ENCODE measurements at regions not wholly inside any gene's neighbourhood (a gene's known extent, or its start where the extent isn't known, plus 50 kb on each side); places are given as distances from the start of the nearest gene placed in this dataset.
"Not testable (repeated sequence)": the region's sequence is repeated elsewhere in the genome, so short reads cannot be mapped to it uniquely, and the experiment has no call there.

GRCh38 chr17:33572615-33573014, 279.5 kb upstream of the ASIC2 start:
- in situ Hi-C loops (cut with HindIII; ENCODE audit: low pct_unique_long_range_greater_than_20kb, low sequenced_read_pairs) = no loop called here
- no peak for DNase-seq (ENCODE audit: low read depth, low spot score)

GRCh38 chr17:33574942-33575445, 281.9 kb upstream of the ASIC2 start:
- in situ Hi-C loops (cut with HindIII; ENCODE audit: low pct_unique_long_range_greater_than_20kb, low sequenced_read_pairs) = no loop called here

DNA sequence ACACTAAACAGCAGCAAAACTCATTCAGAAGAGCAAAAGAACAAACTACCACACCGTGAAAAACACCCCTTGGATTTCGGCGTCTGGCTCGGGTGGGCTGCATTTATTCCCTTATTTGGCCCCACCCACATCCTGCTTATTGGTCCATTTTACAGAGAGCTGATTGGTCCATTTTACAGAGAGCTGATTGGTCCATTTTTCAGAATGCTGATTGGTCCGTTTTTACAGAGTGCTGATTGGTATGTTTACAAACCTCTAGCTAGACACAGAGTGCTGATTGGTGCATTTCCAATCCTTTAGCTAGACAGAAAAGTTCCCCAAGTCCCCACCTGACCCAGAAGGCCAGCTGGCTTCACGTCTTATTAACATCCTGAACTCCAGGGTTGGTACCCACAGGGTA, 286.6 kb upstream of the ASIC2 start:
- DNase-seq (ENCODE audit: low read depth, low spot score) = peak; percentile 4
- in situ Hi-C loops (cut with HindIII; ENCODE audit: low pct_unique_long_range_greater_than_20kb, low sequenced_read_pairs) = not testable (repeated sequence)

More at GRCh38 chr17:33574942-33575445, 281.9 kb upstream of the ASIC2 start:
- peak; percentile 27 for DNase-seq (ENCODE audit: low read depth, low spot score)

DNA sequence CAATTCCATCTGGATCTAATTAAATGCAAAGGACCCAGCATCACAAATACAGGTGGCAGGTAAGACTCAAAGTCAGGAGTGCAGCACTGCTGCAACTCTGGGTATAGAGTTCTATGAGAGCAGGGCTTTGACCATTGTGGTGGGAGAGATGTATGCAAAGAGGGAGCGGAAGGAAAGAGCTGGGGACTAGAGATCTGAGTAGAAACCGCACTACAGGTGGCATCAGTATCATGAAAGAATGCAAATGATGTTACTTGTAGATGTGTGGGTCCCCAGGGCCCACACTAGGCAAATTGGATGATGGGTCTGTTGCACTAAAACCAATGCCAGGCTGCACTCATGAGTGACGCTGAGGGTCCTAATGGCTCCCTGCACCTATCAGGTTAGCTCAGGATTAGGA, 287.1 kb upstream of the ASIC2 start:
- DNase-seq (ENCODE audit: low read depth, low spot score) = no peak
- in situ Hi-C loops (cut with HindIII; ENCODE audit: low pct_unique_long_range_greater_than_20kb, low sequenced_read_pairs) = no loop called here

DNA sequence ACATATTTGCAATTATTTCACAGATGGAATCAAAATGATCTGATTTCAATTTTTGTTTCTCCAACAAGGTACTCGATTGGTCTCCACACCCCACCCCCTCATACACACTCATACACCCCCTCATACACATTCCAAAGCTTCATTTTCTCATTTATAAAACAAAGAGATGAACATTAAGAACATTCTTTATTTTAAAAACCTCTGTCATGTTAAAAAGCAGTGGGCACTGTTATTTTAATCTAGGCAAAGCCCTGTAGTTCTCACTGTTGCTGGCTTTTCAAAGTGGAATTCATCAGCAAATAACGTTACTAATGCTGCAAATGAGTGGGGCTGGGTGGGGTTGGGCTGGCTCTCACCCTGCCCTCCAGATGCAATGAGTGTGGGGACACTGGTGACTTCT, 289.6 kb upstream of the ASIC2 start:
- in situ Hi-C loops (cut with HindIII; ENCODE audit: low pct_unique_long_range_greater_than_20kb, low sequenced_read_pairs) = no loop called here
- no peak for DNase-seq (ENCODE audit: low read depth, low spot score)

GRCh38 chr17:33583518-33584417, 290.7 kb upstream of the ASIC2 start:
- DNase-seq (ENCODE audit: low read depth, low spot score) = no peak
- in situ Hi-C loops (cut with HindIII; ENCODE audit: low pct_unique_long_range_greater_than_20kb, low sequenced_read_pairs) = no loop called here

- no peak for DNase-seq (ENCODE audit: low read depth, low spot score)
- in situ Hi-C loops (cut with HindIII; ENCODE audit: low pct_unique_long_range_greater_than_20kb, low sequenced_read_pairs) = no loop called here
Measured at GRCh38 chr17:33593991-33594390, 300.9 kb upstream of the ASIC2 start.

- in situ Hi-C loops (cut with HindIII; ENCODE audit: low pct_unique_long_range_greater_than_20kb, low sequenced_read_pairs) = no loop called here
- no peak for DNase-seq (ENCODE audit: low read depth, low spot score)
Measured at GRCh38 chr17:33595828-33596227, 302.7 kb upstream of the ASIC2 start.

GRCh38 chr17:33596899-33597298, 303.8 kb upstream of the ASIC2 start:
- no peak for DNase-seq (ENCODE audit: low read depth, low spot score)
- in situ Hi-C loops (cut with HindIII; ENCODE audit: low pct_unique_long_range_greater_than_20kb, low sequenced_read_pairs) = no loop called here

DNA sequence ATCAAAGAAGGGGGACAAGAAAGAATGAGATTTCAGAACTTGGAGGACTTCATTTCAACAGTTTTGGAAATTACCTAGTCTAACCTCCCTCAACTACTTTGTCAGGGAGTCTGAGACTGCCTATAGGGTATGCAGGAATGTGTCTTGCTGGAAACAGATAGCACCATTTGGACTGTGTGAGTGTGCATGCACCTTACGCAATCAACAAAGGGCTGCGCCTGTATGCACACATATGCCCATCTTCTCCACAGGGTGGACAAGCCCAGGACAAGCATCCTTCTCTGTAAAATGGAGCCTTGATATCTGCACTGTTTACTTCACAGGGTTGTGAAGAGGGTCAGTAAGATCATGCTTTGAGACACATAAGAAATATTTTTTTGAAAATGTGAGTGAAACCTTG, 305.7 kb upstream of the ASIC2 start:
- in situ Hi-C loops (cut with HindIII; ENCODE audit: low pct_unique_long_range_greater_than_20kb, low sequenced_read_pairs) = no loop called here
- DNase-seq (ENCODE audit: low read depth, low spot score) = no peak

GRCh38 chr17:33602981-33603380, 309.9 kb upstream of the ASIC2 start:
- in situ Hi-C loops (cut with HindIII; ENCODE audit: low pct_unique_long_range_greater_than_20kb, low sequenced_read_pairs) = no loop called here
- DNase-seq (ENCODE audit: low read depth, low spot score) = no peak

DNA sequence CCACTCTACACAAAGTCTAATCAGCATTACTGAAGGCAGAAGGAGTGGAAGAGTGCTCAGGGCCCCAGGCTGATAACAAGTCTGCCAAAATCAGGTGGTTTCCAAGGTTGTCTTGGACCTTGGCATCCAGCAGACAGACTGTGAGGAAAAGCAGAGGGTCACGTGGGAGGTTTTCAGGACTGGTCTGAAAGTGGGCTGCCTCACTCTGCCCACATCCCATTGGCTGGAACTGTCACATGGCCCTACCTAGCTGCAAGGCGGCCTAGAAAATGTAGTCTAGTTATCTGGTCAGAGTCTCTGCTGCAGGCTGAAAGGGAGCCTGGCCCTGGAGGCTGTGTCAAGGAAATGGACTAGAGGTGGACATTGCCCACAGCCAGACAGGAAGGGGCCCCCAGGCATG, 310.7 kb upstream of the ASIC2 start:
- no peak for DNase-seq (ENCODE audit: low read depth, low spot score)
- in situ Hi-C loops (cut with HindIII; ENCODE audit: low pct_unique_long_range_greater_than_20kb, low sequenced_read_pairs) = no loop called here

- in situ Hi-C loops (cut with HindIII; ENCODE audit: low pct_unique_long_range_greater_than_20kb, low sequenced_read_pairs) = no loop called here
- DNase-seq (ENCODE audit: low read depth, low spot score) = no peak
Measured at GRCh38 chr17:33611532-33611931, 318.4 kb upstream of the ASIC2 start.

- DNase-seq (ENCODE audit: low read depth, low spot score) = no peak
- in situ Hi-C loops (cut with HindIII; ENCODE audit: low pct_unique_long_range_greater_than_20kb, low sequenced_read_pairs) = no loop called here
Measured at GRCh38 chr17:33615861-33616260, 322.8 kb upstream of the ASIC2 start.

GRCh38 chr17:33623841-33624240, 330.7 kb upstream of the ASIC2 start:
- in situ Hi-C loops (cut with HindIII; ENCODE audit: low pct_unique_long_range_greater_than_20kb, low sequenced_read_pairs) = no loop called here
- no peak for DNase-seq (ENCODE audit: low read depth, low spot score)

- in situ Hi-C loops (cut with HindIII; ENCODE audit: low pct_unique_long_range_greater_than_20kb, low sequenced_read_pairs) = no loop called here
Measured at GRCh38 chr17:33628500-33629346, 335.6 kb upstream of the ASIC2 start.

DNA sequence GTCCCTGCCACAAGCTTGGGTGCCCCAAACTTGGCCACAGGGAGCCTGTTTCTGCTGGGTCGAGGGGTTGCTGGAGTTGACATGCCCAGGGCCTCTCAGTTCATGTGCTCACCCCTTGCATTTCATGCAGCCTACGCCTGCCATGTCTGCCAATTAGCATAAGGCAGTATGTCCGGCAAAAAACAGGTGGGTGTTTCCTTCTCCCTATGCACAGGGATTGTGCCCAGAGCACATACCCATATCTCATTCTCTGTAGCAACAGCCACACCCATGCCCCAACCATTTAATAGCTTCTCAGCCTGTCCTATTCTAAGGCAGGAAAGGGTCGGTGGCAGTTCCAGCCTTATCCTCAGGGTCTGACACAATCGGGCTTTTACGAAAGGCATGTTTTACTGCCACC, 340.4 kb upstream of the ASIC2 start:
- no peak for DNase-seq (ENCODE audit: low read depth, low spot score)
- in situ Hi-C loops (cut with HindIII; ENCODE audit: low pct_unique_long_range_greater_than_20kb, low sequenced_read_pairs) = no loop called here

More at GRCh38 chr17:33628500-33629346, 335.6 kb upstream of the ASIC2 start:
- DNase-seq (ENCODE audit: low read depth, low spot score) = no peak

DNA sequence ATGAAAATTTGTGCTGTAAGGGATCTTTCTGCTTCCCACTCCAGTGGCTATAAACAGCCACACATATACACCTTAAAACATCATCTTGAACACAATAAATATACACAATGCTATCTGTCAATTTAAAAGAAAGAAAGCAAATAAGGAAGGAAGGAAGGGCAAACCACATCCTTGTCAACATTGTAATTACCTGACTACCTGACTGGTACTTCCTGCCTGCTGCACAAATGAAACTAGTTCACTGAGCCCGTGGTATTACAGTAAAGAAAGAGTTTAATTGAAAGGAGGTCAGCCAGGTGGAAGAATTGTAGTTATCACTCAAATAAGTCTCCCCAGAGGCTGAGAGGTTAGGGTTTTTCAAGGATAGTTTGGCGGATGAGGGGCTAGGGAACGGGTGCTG, 344.4 kb upstream of the ASIC2 start:
- DNase-seq (ENCODE audit: low read depth, low spot score) = no peak
- in situ Hi-C loops (cut with HindIII; ENCODE audit: low pct_unique_long_range_greater_than_20kb, low sequenced_read_pairs) = no loop called here
